HepG2 (cell line): ENCODE measurements at regions not wholly inside any gene's neighbourhood (a gene's known extent, or its start where the extent isn't known, plus 50 kb on each side); places are given as distances from the start of the nearest gene placed in this dataset.

Experiments
- ARID3A ChIP-seq: IDR thresholded peaks from 2 replicates; pipeline ENCODE4 v1.6.1; 2012; ENCODE audit warnings: low read depth, low read length, improper control_type of control experiment
- ATF4 ChIP-seq, 2 experiments: fragments of 450-650 bp in 1 of 2; sonication (generic) in 1 of 2; formaldehyde crosslinking; IDR thresholded peaks; 2 replicates each; pipeline versions ENCODE4 v1.5.0 to v1.8.0; 2020 to 2022; ENCODE audit warnings: mild to moderate bottlenecking in 1 of 2, missing genetic modification reagents in 1 of 2
- GZF1 ChIP-seq: sonication (generic); formaldehyde crosslinking; IDR thresholded peaks from 2 replicates; pipeline ENCODE4 v1.5.1; 2020; ENCODE audit warnings: mild to moderate bottlenecking, missing genetic modification reagents
- HES4 ChIP-seq: sonication (generic); formaldehyde crosslinking; IDR thresholded peaks from 2 replicates; pipeline ENCODE4 v1.9.0; 2021; ENCODE audit warnings: mild to moderate bottlenecking, missing genetic modification reagents, borderline replicate concordance
- IRF1 ChIP-seq: sonication (generic); formaldehyde crosslinking; IDR thresholded peaks from 2 replicates; pipeline ENCODE4 v1.4.0; 2020; ENCODE audit warnings: low read depth, mild to moderate bottlenecking, missing genetic modification reagents
- JUNB ChIP-seq: sonication (generic); formaldehyde crosslinking; IDR thresholded peaks from 2 replicates; pipeline ENCODE4 v1.8.0; 2022; ENCODE audit warnings: missing genetic modification reagents, mild to moderate bottlenecking, borderline replicate concordance
- KDM2A ChIP-seq: sonication (generic); formaldehyde crosslinking; IDR thresholded peaks from 2 replicates; pipeline ENCODE4 v1.4.0; 2020; ENCODE audit warnings: low read depth, missing genetic modification reagents, borderline replicate concordance
- MAZ ChIP-seq, 2 experiments: sonication (generic) in 1 of 2; formaldehyde crosslinking in 1 of 2; IDR thresholded peaks; 2 replicates each; pipeline versions ENCODE4 v1.5.0 to v1.6.1; 2012 to 2020; ENCODE audit warnings: low read depth in 2 of 2, mild to moderate bottlenecking in 2 of 2, borderline replicate concordance in 1 of 2, improper control_type of control experiment in 1 of 2, low read length in 1 of 2, missing genetic modification reagents in 1 of 2, moderate library complexity in 1 of 2
- MTA3 ChIP-seq: sonication (generic); formaldehyde crosslinking; IDR thresholded peaks from 2 replicates; pipeline ENCODE4 v1.4.0; 2020; ENCODE audit warnings: missing genetic modification reagents
- PAXIP1 ChIP-seq: sonication (generic); formaldehyde crosslinking; conservative IDR thresholded peaks from 2 replicates; pipeline ENCODE4 v1.4.0; 2020; ENCODE audit warnings: mild to moderate bottlenecking, missing genetic modification reagents, moderate library complexity
- RFX5 ChIP-seq: IDR thresholded peaks from 2 replicates; pipeline ENCODE4 v1.6.1; 2011; ENCODE audit warnings: low read depth, low read length, improper control_type of control experiment
- TP53 ChIP-seq: sonication (generic); formaldehyde crosslinking; conservative IDR thresholded peaks from 2 replicates; pipeline ENCODE4 v1.4.0; 2020; ENCODE audit warnings: missing genetic modification reagents
- ZBED4 ChIP-seq: sonication (generic); formaldehyde crosslinking; IDR thresholded peaks from 2 replicates; pipeline ENCODE4 v1.4.0; 2020; ENCODE audit warnings: missing genetic modification reagents, borderline replicate concordance
- ZNF160 ChIP-seq: sonication (generic); formaldehyde crosslinking; IDR thresholded peaks from 2 replicates; pipeline ENCODE4 v1.8.0; 2022; ENCODE audit warnings: mild to moderate bottlenecking, inconsistent platforms, missing genetic modification reagents
- ZNF430 ChIP-seq: sonication (generic); formaldehyde crosslinking; IDR thresholded peaks from 2 replicates; pipeline ENCODE4 v1.9.0; 2021; ENCODE audit warnings: mild to moderate bottlenecking, missing genetic modification reagents
- ZSCAN29 ChIP-seq: sonication (generic); formaldehyde crosslinking; conservative IDR thresholded peaks from 2 replicates; pipeline ENCODE4 v1.4.0; 2020; ENCODE audit warnings: mild to moderate bottlenecking, missing genetic modification reagents

- TF ChIP-seq IRF1, result 0 out of 2 replicates have a peak, but pooled peaks have one; percentile 69
- no peak for TF ChIP-seq GZF1 (CRISPR knock-in tag)
- TF ChIP-seq PAXIP1 (CRISPR knock-in tag), result peak; percentile 85
- TF ChIP-seq TP53 (CRISPR knock-in tag), result 0 out of 2 replicates have a peak, but pooled peaks have one; percentile 62
- no peak for TF ChIP-seq HES4 (CRISPR knock-in tag)
- TF ChIP-seq MTA3 (CRISPR knock-in tag), result no peak
- peak; percentile 86 for TF ChIP-seq ZSCAN29 (CRISPR knock-in tag)
- TF ChIP-seq ZNF160, result 0 out of 2 replicates have a peak, but pooled peaks have one; percentile 27
- TF ChIP-seq ZBED4 (CRISPR knock-in tag), result peak; percentile 96; the same call in 1 of the 2 replicates
- peak in 1 of 2 experiments; percentile 45; a peak in 2 of 4 replicates for TF ChIP-seq ATF4 (CRISPR knock-in tag; IDR thresholded peaks at IDR 0.05)
- 0 out of 2 replicates have a peak, but pooled peaks have one; percentile 16 for TF ChIP-seq KDM2A (CRISPR knock-in tag)
- no peak for TF ChIP-seq RFX5
- peak; percentile 82 for TF ChIP-seq ZNF430 (CRISPR knock-in tag)
- TF ChIP-seq JUNB (CRISPR knock-in tag), result peak; percentile 79; the same call in 1 of the 2 replicates
- TF ChIP-seq MAZ (IDR thresholded peaks at IDR 0.05; ENCODE audit: borderline replicate concordance, low read depth, low read length), result peak; percentile 28; the same call in 1 of the 2 replicates
- no peak; the same call in 1 of the 2 replicates for TF ChIP-seq MAZ (CRISPR knock-in tag; IDR thresholded peaks at IDR 0.05; ENCODE audit: low read depth)
- peak; percentile 96 for TF ChIP-seq ARID3A
Measured at GRCh38 chr20:50388733-50389437, 121.3 kb upstream of the PTPN1 start (continued).
